ENCODE measurements at regions not wholly inside any gene's neighbourhood (a gene's known extent, or its start where the extent isn't known, plus 50 kb on each side); places are given as distances from the start of the nearest gene placed in this dataset.
"Not testable (repeated sequence)": the region's sequence is repeated elsewhere in the genome, so short reads cannot be mapped to it uniquely, and the experiment has no call there.

- DNase-seq (ENCODE audit: low spot score) = no peak
Observed at GRCh38 chr7:156515911-156516790, 124.4 kb upstream of the RNF32 start.

- no peak for DNase-seq (ENCODE audit: low spot score)
Observed at GRCh38 chr7:156514851-156515250, 125.7 kb upstream of the RNF32 start.

- no peak for DNase-seq (ENCODE audit: low spot score)
Observed at GRCh38 chr7:156511426-156511825, 129.1 kb upstream of the RNF32 start.

GRCh38 chr7:156510966-156511365 is 129.6 kb upstream of the RNF32 start:
- no peak for DNase-seq (ENCODE audit: low spot score)

GRCh38 chr7:156509216-156509615 is 131.4 kb upstream of the RNF32 start:
- no peak for DNase-seq (ENCODE audit: low spot score)

- no peak for DNase-seq (ENCODE audit: low spot score)
Observed at GRCh38 chr7:156505876-156506275, 134.7 kb upstream of the RNF32 start.

- no peak for DNase-seq (ENCODE audit: low spot score)
Observed at GRCh38 chr7:156504687-156505545, 135.7 kb upstream of the RNF32 start.

- no peak for DNase-seq (ENCODE audit: low spot score)
Observed at GRCh38 chr7:156504006-156504405, 136.6 kb upstream of the RNF32 start.

GRCh38 chr7:156503196-156503595 is 137.4 kb upstream of the RNF32 start:
- no peak for DNase-seq (ENCODE audit: low spot score)

- not testable (repeated sequence) for DNase-seq (ENCODE audit: low spot score)
Observed at GRCh38 chr7:156501815-156502214, 138.8 kb upstream of the RNF32 start.

- DNase-seq (ENCODE audit: low spot score) = no peak
Observed at GRCh38 chr7:156499247-156499881, 141.2 kb upstream of the RNF32 start.

GRCh38 chr7:156497776-156498509 is 142.6 kb upstream of the RNF32 start:
- DNase-seq (ENCODE audit: low spot score) = no peak

GRCh38 chr7:156496865-156497264 is 143.7 kb upstream of the RNF32 start:
- DNase-seq (ENCODE audit: low spot score) = no peak

- no peak for DNase-seq (ENCODE audit: low spot score)
Observed at GRCh38 chr7:156496363-156496769, 144.2 kb upstream of the RNF32 start.

GRCh38 chr7:156494960-156495359 is 145.6 kb upstream of the RNF32 start:
- no peak for DNase-seq (ENCODE audit: low spot score)

GRCh38 chr7:156493942-156494341 is 146.6 kb upstream of the RNF32 start:
- no peak for DNase-seq (ENCODE audit: low spot score)

- DNase-seq (ENCODE audit: low spot score) = no peak
Observed at GRCh38 chr7:156492170-156492569, 148.4 kb upstream of the RNF32 start.

GRCh38 chr7:156491435-156491834 is 149.1 kb upstream of the RNF32 start:
- no peak for DNase-seq (ENCODE audit: low spot score)

- no peak for DNase-seq (ENCODE audit: low spot score)
Observed at GRCh38 chr7:156490021-156490800, 150.4 kb upstream of the RNF32 start.

GRCh38 chr7:156487811-156488533 is 152.6 kb upstream of the RNF32 start:
- no peak for DNase-seq (ENCODE audit: low spot score)

Measured in NAMALWA (cell line).